Tibial nerve (tissue), 3 donors: ENCODE measurements at regions not wholly inside any gene's neighbourhood (a gene's known extent, or its start where the extent isn't known, plus 50 kb on each side); places are given as distances from the start of the nearest gene placed in this dataset.

Experiments used
- CTCF ChIP-seq, 5 experiments: fragments of 200-600 bp in 3 of 5; fragments of 450-650 bp in 2 of 5; sonication (generic) in 3 of 5; IDR thresholded peaks; one replicate each; pipeline ENCODE4 v1.5.1; 2016 to 2019; ENCODE audit warnings: antibody characterized with exemption in 5 of 5, mild to moderate bottlenecking in 3 of 5, moderate library complexity in 2 of 5
- POLR2A ChIP-seq, 2 donors: fragments of 450-650 bp; IDR thresholded peaks; one replicate each; pipeline ENCODE4 v1.6.1; 2017; ENCODE audit warnings: antibody characterized with exemption in 2 of 2, mild to moderate bottlenecking in 2 of 2, moderate library complexity in 2 of 2

GRCh38 chr2:188878716-188879115, 95.5 kb upstream of the COL3A1 start:
- no peak for TF ChIP-seq CTCF (IDR thresholded peaks at IDR 0.05)
- no peak for TF ChIP-seq POLR2A (IDR thresholded peaks at IDR 0.05)
